Esophagus muscularis mucosa (tissue), 4 donors: ENCODE measurements at regions not wholly inside any gene's neighbourhood (a gene's known extent, or its start where the extent isn't known, plus 50 kb on each side); places are given as distances from the start of the nearest gene placed in this dataset.

Experiments
- EP300 ChIP-seq: sonication (generic); formaldehyde crosslinking; IDR thresholded peaks from one replicate; pipeline ENCODE4 v1.6.1; 2017; ENCODE audit warnings: antibody characterized with exemption
- POLR2A ChIP-seq: fragments of 450-650 bp; IDR thresholded peaks from one replicate; pipeline ENCODE4 v1.6.1; 2017; ENCODE audit warnings: antibody characterized with exemption, moderate library complexity, mild to moderate bottlenecking, low read depth
- POLR2AphosphoS5 ChIP-seq, 2 donors: sonication (generic); formaldehyde crosslinking; IDR thresholded peaks; one replicate each; pipeline ENCODE4 v1.6.1; 2017; ENCODE audit warnings: antibody characterized with exemption in 2 of 2
- TF ChIP-seq, protein P1 (sequence below), 3 experiments: fragments of 200-600 bp in 2 of 3; fragments of 450-650 bp in 1 of 3; sonication (generic) in 2 of 3; IDR thresholded peaks; one replicate each; pipeline ENCODE4 v1.5.1; 2017 to 2019; ENCODE audit warnings: antibody characterized with exemption in 3 of 3, mild to moderate bottlenecking in 2 of 3, moderate library complexity in 1 of 3

DNA sequence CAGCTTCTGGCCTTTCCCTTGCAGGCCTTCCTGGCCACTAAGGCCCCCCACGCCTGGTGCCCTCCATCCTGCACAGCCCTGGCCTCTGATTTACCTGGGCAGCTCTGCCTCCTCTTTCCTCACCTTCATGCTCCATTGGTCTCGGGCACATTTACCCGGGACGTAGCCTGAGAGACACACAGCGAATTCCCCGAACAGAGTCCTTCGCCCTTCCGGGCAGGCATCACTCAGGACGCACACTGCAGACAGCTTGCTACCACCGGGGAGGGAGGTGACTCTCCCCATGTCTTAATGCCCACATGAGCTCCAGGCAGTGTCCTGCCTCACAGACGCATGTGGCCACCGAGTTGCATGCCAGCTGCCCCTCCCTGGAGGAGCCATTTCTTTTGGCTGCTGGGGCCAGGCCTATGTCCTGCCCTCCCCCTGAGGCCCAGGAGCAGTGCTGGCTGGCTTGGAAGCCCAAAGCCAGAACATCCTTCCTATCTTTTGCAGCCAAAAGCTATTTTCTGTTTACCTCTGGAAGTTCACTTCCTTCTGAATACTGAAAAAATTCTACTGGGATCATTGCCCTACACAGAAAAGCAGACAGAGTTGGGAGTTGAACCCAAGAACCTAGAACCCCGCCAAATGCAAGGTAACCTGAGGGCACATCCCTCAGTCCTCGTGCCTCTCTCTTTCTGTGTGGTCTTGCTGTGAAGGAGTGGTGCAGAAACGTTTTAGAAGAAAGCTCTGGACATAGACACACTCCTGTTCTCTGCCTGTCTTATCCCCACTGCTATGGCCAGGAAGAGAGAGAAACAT lies 209.5 kb downstream of the TOMM20 start:
- TF ChIP-seq, protein P1, sequence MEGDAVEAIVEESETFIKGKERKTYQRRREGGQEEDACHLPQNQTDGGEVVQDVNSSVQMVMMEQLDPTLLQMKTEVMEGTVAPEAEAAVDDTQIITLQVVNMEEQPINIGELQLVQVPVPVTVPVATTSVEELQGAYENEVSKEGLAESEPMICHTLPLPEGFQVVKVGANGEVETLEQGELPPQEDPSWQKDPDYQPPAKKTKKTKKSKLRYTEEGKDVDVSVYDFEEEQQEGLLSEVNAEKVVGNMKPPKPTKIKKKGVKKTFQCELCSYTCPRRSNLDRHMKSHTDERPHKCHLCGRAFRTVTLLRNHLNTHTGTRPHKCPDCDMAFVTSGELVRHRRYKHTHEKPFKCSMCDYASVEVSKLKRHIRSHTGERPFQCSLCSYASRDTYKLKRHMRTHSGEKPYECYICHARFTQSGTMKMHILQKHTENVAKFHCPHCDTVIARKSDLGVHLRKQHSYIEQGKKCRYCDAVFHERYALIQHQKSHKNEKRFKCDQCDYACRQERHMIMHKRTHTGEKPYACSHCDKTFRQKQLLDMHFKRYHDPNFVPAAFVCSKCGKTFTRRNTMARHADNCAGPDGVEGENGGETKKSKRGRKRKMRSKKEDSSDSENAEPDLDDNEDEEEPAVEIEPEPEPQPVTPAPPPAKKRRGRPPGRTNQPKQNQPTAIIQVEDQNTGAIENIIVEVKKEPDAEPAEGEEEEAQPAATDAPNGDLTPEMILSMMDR (IDR thresholded peaks at IDR 0.05) = no peak
- TF ChIP-seq POLR2A = no peak
- peak; percentile 48 to 50 for TF ChIP-seq POLR2AphosphoS5 (IDR thresholded peaks at IDR 0.05)
- TF ChIP-seq EP300 = no peak
